ENCODE measurements at regions not wholly inside any gene's neighbourhood (a gene's known extent, or its start where the extent isn't known, plus 50 kb on each side); places are given as distances from the start of the nearest gene placed in this dataset.

GRCh38 chr6:169376458-169376857 lies 122.8 kb upstream of the THBS2 start:
- TF ChIP-seq CTCF (optimal IDR thresholded peaks at IDR 0.05 in 1 of 3, IDR thresholded peaks at IDR 0.05 in 1 of 3, conservative IDR thresholded peaks at IDR 0.05 in 1 of 3; ENCODE audit: extremely low read depth in 1 of 3, insufficient read depth in 2 of 3, low read length in 3 of 3) (no peak), EZH2 (IDR thresholded peaks at IDR 0.05; ENCODE audit: low read length) (no peak)

All from keratinocyte (primary cell).